HG03457 (cell line): ENCODE measurements at regions not wholly inside any gene's neighbourhood (a gene's known extent, or its start where the extent isn't known, plus 50 kb on each side); places are given as distances from the start of the nearest gene placed in this dataset.
"Not testable (repeated sequence)": the region's sequence is repeated elsewhere in the genome, so short reads cannot be mapped to it uniquely, and the experiment has no call there.

Experiments
- ATAC-seq: cut with Tn5 transposase; IDR thresholded peaks from one replicate; pipeline ENCODE4 v1.9.1; 2021; ENCODE audit warnings: moderate number of reproducible peaks; ENCODE audit not compliant: unreplicated experiment

DNA sequence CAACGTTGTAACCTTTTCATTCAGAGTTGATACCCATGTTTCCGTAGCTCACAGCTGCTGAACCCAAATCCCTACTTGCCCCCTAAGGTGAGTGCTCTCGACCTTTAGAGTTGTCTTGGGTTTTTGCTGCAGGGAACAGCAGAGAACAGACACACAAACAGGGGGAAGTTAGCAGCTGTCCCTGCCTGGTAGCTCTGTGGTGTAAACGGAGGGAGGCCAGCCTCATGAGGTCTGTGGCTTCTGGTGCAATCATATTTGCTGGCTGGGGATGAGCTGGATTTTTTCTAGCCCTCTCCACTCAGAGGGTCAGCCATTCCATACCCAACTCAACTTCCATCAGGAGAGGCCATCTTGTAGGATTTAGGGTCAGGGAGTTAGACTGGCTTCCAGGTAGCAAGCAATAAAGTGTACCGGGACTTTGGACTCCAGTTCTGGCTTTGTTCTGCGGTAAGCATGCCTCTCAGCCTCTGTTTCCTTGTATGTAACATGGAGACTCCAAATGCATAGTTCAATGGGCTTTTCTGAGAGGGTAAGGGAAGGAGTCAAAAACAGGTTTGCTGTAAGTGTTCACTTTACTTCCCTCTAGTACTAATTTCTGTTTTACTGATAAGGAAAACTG lies 218.9 kb downstream of the MID1IP1 start:
- ATAC-seq: no peak

GRCh38 chrX:39022106-39022505 lies 220.8 kb downstream of the MID1IP1 start:
- ATAC-seq: no peak

- ATAC-seq: no peak
Observed at GRCh38 chrX:39029221-39029620, 228.0 kb downstream of the MID1IP1 start.

DNA sequence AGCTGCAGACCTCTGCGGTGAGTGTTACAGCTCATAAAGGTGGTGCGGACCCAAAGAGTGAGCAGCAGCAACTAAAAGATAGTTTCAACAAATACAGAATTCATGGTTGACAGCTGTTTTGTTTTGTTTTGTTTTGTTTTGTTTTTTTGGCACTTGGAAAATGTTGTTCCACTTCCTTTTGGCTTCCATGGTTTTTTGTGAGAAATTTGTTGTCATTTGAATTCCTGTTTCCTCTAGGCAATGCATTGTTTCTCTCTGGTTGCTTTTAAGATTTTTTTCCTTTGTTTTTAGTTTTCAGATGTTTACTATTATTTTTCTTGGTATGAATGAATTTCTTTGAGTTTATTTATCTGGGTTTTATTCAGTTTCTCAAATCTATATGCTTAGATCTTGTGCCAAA lies 229.4 kb downstream of the MID1IP1 start:
- no peak for ATAC-seq

DNA sequence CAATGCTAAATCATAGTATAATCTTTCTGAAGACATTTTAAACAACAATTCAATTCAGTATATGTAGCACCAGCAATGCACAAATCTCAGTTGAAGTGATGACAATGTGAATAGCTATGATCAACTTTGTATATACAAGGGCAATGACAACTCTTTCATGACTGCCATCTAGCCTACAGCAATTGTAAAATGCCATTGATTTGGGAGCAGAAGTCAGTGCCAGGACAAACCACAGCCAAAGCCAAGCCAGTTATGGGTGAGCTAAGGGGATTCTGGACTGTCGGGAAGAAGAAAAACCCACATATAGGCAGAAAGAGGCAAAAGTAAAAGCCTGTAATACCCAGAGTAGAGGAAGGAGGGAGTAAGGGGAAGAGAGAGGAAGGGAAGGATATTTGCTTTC lies 238.6 kb downstream of the MID1IP1 start:
- no peak for ATAC-seq

DNA sequence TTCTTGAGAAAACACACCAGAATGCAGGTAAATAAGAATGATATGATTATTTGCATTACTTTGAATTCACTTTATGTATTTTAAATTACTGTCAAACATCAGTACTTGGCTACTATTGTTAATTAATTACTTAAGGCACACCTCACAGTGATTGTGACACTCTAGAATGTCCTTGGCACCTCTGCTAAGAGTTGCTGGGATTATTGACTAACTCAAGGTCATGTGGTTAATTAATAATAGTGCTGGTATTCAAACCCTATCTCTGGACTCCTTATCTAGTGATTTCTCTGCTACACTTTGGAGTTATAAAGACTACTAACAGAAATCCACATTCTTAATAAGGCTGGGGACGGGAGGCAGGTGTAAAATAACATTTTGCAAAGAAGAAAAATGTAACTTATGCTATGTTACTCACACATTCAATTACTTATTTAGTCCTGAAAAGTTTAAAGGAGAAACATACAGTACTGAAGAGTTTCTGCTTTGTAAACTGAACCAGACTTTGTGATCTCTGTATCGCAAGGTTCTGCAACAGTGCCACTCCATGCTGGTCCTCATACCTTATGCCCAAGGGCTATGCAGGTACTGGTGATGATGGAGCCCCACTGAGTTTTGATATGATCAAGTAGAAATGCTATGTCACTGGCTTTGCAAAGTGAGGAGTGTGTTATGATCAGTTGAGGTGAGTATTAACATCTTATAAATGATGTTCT lies 242.7 kb downstream of the MID1IP1 start:
- ATAC-seq: no peak

- no peak for ATAC-seq
Observed at GRCh38 chrX:39047174-39047573, 245.9 kb downstream of the MID1IP1 start.

DNA sequence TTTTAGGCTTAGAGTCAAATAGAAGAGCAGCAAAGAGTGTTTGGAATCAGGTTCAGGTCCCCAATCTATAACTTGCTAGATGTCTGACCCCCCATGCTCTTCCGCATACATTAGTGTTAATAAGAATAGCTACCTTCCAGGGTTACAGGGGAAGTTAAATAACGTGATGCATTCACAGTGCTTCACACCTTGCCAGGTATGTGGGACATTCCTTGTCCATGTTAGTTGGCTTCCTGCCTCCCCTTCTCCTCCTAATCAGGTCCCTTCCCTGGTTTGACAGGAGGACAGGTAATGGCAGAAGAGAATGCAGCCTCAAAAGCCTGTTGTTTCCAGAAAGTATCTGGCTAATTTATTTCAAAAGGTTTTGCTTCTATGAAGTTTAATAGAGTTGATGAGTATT lies 248.7 kb downstream of the MID1IP1 start:
- no peak for ATAC-seq

DNA sequence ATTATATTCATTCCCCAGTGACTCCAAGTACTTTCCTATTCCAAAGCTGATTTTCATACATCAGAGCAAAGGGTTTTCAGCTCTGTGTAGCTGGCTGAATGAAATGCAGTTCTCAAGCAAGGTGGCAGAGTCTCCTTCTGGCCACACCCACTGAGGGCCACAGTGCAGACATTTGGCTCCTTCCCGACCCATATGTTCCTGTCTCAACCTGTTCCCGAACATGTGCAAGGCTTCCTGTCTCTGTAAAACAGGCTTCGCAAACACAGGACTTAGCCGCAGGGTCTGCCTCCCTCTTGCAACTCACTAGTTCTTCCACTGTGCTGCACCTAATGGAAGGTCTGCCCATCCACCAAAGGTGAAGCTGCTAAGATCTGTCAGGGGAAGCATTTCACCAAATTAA lies 249.2 kb downstream of the MID1IP1 start:
- ATAC-seq: no peak

GRCh38 chrX:39052751-39053150 lies 251.5 kb downstream of the MID1IP1 start:
- ATAC-seq: no peak

DNA sequence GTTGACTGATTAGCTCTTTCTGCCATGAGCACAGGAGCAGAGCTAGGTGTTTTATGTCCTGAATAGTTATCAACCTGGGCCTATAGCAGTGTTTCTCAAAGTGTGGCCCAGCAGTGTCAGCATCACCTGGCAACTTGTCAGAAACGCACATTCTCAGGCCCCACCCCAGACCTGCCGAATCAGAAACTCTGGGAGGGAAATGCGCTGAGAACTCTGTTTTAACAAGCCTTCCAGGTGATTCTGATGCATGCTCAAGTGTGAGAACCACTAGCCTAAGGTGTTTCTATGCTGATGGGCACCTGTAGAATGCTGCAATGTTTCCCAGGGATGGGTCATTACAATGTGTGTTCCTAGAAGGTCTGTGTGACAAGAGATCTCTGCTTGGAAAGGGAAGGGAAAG lies 257.5 kb downstream of the MID1IP1 start:
- no peak for ATAC-seq

DNA sequence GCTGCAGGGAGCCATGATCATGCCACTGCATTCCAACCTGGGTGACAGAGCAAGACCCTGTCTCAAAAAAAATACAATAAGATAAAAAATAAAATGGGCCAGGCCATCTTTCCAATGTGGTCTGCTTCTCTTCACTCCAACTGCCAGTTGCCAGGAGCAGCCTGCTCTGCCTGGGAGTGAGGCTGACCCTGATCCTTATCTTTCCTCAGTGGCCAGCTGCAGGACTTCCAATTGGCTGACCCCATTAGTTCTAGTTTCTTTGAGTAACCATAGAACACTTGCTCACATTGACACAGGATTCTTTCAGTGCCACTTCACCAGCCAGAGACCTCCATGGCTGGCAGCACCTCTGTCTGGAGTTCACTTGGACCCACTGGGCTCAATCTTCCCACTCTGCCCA lies 258.6 kb downstream of the MID1IP1 start:
- no peak for ATAC-seq

- ATAC-seq: no peak
Observed at GRCh38 chrX:39063037-39063436, 261.8 kb downstream of the MID1IP1 start.

- ATAC-seq: no peak
Observed at GRCh38 chrX:39063702-39064101, 262.4 kb downstream of the MID1IP1 start.

DNA sequence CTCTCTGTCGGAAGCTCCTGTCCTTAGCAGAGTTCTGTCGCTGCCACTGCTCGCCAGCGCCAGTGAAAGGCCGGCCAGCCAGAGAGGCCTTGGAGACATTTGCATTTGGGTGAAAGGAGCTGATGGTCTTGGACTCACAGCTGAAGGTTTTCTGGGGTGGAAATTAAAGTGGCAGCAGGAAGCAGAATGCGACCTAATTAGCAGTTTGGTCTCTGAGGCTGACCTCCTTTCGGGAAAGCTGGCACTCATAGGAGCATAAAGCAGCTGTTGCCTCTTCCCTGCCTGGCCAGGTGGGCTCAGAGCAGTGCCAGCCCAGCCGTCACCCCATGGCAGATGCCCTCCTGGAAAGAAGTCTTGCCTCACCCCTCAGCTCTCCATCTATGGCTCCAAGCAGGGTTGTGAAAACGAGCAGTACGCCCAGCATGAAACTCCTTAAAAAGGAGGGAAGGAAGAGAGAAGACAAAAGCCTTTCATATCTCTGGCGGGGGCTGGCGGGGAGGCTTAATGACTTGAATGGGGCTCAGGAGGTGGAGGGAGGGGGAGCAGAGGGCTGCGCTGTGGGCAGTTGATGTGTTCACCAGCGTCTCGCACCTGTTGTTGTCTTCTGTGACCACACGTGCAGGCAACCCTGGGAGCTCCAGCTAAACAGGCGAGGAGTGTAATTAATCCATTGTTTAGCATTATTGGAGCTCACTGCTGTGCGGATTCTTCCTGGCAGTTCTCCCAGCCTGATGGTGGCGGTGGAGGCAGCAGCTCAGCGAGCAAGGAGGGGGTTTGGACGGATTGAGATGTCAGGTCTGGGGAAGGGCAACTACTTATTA lies 264.0 kb downstream of the MID1IP1 start:
- ATAC-seq: no peak

- ATAC-seq: no peak
Observed at GRCh38 chrX:39067866-39068265, 266.6 kb downstream of the MID1IP1 start.

- ATAC-seq: not testable (repeated sequence)
Observed at GRCh38 chrX:39068634-39069033, 267.4 kb downstream of the MID1IP1 start.

DNA sequence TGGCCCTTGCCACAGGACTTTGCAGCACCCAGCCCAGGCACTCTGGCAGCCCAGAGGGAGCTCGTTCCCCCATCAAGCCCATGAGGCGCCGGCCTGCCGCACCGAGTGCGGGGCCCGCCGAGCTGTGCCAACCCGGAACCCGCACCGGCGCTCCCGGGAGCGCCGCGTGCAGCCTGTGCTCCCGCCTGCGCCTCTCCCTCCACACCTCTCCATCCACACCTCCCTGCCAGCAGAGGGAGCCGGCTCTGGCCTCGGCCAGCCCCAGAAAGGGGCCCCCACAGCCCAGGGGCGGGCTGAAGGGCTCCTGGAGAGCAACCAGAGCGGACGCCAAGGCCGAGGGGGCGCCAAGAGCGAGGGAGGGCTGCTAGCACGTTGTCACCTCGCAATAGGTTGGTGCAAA lies 268.8 kb downstream of the MID1IP1 start:
- ATAC-seq: no peak

- no peak for ATAC-seq
Observed at GRCh38 chrX:39073131-39073530, 271.9 kb downstream of the MID1IP1 start.

GRCh38 chrX:39096599-39096998 lies 295.3 kb downstream of the MID1IP1 start:
- ATAC-seq: no peak

GRCh38 chrX:39104745-39105144 lies 303.5 kb downstream of the MID1IP1 start:
- ATAC-seq: no peak

DNA sequence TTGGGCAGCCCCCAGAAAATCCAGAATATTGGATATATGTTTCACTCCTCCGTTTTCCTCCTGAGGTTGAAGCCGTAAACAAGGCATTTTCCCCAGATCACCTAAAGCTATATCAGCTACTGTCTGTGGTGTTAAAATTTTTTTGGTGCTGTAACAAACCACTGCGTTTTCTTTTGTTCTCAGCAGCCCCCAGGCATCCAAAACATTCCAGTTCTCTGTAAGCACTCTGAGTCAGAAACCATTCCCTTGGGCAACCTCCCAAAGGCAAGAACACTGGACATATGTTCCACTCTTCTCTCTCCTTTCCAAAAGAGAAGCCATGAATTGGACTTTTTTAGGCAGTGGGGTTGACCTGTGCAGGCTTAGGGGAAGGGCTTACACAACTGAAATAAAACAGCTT lies 310.9 kb downstream of the MID1IP1 start:
- ATAC-seq: no peak
